Bone marrow (tissue), 2 donors: ENCODE measurements at regions not wholly inside any gene's neighbourhood (a gene's known extent, or its start where the extent isn't known, plus 50 kb on each side); places are given as distances from the start of the nearest gene placed in this dataset.
"Not testable (repeated sequence)": the region's sequence is repeated elsewhere in the genome, so short reads cannot be mapped to it uniquely, and the experiment has no call there.

Source experiments
- DNase-seq, 2 donors: peaks; one replicate each; lab custom pipeline; 2025; lab: John Stamatoyannopoulos, UW

DNA sequence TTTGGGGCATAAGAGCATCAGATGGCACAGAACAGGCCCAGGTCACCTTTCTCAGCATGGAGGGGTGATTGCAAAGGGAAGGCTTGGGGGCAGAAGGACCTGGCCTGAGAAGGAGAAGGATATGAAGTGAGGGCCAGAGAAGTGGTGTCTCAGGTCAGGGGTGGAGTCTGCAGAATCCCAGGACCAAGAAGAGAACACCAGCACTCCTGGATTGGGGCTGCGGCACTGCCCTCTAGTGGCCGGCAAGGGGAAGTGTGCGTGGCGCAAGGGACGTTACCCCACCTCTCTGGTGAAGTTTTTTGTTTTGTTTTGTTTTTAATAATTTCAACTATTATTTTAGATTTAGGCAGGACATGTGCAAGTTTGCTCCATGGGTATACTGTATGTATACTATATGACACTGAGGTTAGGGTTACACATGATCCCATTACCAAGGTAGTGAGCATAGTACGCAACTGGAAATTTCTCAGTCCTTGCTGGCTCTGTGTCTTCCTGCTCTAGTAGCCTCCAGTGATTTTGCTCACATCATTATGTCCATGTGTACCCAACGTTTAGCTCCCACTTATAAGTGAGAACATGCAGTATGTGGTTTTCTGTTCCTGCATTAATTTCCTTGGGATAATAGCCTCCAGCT is 1548.6 kb downstream of the EFNA5 start:
- DNase-seq: no peak

DNA sequence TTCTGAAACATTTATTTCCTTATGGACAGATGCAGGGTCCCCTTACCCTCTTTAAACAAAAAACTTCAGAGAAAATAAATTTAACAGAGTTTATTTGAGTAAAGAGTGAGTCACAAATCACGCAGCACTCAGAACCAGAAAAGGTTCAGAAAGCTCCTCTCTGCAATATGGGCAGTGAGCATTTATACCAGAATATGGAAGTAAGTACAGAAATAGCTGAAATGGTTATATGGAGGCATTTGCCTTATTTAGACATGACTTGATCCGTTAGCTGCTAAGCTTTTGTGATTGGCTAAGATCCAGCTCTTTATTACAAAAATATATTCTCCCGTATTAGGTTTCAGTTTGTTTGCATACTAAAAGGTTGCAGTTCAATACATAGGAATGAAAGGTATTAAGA is 1554.1 kb downstream of the EFNA5 start:
- no peak for DNase-seq

DNA sequence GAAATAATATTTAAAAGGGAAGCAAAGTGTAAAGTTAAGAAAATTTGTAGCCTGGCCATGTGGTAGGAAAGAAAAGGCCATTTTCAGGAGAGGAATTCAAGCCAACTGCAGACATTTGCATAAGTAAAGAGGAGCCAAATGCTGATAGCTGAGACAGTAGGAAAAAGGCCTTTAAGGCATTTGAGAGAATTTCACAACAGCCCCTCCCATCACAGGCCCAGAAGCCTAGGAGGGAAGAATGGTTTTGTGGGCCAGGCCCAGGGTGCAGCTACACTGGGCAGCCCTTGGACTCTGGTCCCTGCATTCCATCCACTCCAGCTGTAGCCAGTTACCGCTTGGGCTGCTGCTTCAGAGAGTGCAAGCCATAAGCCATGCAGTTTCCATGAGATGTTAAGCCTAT is 1556.8 kb downstream of the EFNA5 start:
- DNase-seq: no peak

DNA sequence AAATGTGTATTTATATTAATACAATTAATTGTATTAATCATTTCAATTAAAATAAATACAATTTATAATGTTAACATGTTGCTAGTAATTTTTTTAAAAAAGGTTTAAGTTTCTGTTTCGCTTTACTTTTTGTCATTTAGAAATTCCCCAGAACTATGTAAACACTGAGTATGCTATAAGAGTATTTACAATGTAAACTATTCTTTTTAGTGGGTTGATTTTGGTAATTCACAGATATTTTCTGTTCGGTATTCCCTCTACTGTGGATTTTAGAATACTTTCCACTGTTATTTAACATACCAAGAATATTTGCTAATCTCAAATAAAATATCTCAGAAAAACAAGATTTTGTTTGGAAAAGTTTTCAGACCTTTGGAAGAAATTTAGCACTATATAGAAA is 1564.4 kb downstream of the EFNA5 start:
- DNase-seq: no peak

DNA sequence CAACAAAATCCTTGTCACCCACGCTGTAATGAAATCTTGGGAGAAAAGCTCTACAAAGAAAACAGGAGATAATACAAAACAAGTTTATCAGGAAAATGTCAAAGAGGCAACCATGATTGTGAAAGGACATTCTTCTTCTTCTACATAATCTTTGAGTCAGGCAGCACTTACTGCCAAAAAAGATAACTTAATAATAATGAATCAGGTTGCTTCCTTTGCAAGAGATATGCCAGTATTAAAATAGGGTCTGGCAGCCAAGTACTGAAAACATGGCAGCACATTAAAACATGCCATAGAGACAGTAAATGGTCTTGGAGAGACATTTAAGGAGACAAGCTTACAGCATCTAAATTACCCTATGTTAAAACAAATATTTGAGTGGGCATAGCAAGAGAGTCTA is 1573.4 kb downstream of the EFNA5 start:
- no peak for DNase-seq

DNA sequence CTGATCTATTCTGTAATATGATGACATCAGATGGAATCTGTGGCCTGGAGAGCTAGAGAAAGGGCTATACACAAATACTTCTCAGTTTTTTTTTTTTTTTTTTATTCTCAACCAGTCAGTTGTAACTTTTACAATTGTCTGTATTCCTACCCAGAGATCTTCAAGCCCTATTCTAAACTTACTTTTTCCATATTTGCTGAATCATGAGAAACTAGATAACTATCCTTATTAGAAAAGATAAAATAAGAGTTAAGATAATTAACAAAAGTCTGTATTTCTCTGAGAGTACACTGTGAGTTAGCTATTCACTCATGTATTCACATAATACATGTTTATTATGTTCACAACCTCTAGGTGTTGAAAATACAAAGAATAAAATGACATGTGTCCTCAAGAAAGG is 1575.9 kb downstream of the EFNA5 start:
- no peak for DNase-seq

DNA sequence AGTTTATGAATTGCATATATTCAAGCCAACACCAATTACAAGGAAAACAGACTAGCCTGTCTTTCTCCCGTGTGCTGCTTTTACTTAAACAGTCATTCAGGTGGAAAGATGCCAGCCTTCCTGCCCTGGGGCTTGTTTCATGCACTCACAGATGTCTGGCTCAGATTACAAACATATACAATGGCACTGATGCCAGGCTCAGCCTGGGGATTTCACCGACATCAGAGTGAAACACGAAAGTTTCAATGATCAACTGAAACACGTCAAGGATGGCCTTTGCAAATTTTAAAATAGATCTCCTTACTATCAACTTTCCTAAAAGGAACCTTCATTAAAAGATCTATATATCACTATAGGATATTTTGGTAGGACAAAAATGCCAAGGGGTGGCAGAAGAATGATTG is 1576.5 kb downstream of the EFNA5 start:
- no peak for DNase-seq

DNA sequence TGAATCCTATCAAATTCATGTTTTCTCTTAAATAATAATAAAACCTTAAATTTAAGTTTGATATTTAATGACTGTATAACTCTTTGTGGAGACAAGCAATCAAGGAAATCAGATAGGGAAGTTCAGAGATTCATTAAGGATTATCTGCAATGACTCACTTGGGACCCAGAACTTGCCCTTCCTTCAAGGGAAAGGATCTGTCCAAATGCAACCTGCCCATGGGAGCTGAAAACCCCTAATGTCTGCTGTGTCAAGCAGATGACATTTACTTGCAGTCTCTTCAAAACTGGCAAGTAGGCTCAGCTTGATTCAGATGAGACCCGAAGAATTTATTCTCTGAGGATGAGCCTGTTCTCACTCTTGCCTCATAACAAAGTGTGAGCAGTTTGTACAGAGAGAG is 1577.6 kb downstream of the EFNA5 start:
- DNase-seq: no peak

DNA sequence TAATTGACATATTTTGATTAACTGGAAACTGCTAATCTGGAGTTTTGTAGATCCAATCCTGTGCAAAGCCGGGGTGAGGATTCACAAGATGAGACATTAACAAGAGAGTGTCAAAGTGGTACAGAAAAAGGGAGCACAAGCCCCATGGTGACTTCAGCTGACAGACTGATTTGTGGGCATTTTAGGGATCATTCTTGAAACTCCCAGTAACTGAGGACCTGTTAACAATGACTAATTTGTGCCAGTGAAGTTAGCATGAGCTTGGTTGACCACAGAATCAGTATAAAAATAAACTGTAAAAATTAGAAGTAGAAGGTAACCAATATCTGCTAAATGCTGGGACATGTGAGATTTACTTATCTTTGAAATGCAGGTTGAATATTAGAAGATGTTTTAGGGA is 1578.3 kb downstream of the EFNA5 start:
- no peak for DNase-seq

DNA sequence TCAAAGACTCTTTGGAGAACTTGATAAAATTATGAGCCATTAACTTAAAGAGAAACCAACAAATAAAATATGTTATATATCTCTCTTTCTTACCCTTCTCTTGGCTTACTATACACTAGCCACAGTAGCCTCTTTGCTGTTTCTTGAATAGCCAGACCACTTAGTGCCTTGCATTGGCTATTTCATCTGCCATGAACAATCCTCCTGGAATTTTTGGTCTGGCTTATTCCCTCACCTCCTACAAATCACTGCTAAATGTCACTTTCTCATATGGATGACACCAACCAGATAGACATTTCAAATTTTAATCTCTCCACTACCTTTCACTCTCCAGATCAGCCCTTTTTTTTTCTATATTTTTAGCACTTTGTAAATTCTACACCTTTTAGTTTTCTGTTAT is 1581.7 kb downstream of the EFNA5 start:
- DNase-seq: no peak

DNA sequence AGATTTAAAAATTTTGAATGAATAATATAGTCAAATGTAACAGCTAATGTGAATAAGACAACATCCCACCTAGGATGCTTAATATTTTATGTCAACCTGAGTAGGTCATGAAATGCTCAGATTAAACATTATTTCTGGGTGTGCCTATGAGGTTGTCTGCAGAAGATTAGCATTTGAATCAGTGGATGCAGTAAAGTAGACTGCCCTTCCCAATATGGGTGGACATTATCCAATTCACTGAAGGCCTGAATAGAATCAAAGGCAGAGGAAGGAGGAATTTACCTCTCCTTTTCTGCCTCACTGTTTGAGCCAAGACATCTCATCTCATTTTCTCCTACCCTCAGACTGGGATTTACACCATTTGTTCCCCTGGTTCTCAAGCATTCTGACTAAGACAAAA is 1582.3 kb downstream of the EFNA5 start:
- DNase-seq: no peak

DNA sequence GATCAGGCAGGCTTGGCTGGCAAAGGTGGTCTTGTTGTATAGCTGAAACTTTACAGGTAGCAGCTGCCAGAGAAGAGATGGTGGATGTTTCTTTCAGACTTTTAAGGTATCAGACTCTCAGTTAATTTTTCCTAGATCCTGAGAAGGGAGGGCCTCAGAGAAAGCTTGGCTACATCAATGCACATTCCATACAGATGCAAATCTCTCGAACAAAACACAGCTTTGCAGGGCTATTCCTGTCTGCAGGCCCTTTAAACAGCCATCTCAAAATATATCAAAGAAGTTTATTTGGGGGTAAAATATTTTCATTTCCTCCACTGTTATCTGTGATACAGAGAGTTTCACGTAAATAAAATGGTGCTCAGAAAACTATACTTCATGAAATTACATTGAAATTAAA is 1584.4 kb downstream of the EFNA5 start:
- no peak for DNase-seq

DNA sequence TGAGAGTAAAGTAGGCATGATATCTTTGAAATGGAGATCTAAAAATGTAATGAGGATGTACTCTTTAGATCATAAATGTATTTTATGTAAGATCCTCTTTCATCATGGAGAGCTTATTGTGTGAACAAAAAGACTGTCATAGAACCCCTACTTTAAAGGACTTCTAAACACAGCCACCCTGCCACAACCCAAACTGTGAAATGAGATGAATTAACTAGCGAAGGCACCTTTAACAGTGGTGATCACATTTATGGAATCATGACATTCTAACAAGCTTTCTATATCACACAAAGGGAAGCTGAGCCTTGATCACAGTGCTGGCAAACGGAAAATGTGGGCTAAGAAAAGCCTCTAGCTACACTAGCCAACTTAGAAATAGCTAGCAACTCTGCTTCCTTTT is 1585.2 kb downstream of the EFNA5 start:
- DNase-seq: no peak

DNA sequence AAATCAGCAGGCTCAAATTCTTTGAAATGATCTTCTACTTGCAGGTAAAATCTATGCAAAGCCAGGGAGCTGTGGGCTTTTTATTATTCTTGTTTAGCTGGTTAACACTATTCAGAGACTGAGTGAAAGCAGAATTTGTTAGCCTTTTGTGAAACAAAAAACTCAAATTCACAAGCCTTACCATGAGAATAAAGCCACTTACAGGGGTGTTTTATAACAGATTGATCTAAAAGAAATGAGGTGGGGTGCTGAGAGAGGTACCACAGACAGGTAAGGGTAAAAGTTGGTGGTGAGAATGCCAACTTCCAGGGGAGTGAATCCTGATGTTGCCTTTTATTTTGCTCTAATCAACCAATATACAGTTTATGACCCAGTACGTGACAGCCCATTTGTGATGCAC is 1585.6 kb downstream of the EFNA5 start:
- no peak for DNase-seq

DNA sequence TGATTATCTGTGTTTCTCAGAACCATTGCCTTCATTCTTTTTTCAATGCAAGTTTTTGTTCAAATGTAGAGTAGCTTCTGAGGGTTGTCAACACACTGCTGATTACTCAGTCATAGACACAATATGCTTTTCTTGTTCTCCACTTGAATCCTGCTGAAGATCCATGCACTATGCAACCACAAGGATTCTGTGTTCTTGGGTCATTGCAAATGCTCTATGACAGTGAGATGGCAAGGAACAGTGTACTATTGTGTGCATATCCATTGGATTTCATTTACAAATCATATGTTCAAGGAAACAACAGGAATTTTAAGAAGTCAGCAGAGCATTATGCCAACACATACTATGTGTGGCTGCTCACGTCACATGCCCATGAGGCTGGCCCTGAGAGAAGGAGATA is 1590.2 kb downstream of the EFNA5 start:
- DNase-seq: no peak

DNA sequence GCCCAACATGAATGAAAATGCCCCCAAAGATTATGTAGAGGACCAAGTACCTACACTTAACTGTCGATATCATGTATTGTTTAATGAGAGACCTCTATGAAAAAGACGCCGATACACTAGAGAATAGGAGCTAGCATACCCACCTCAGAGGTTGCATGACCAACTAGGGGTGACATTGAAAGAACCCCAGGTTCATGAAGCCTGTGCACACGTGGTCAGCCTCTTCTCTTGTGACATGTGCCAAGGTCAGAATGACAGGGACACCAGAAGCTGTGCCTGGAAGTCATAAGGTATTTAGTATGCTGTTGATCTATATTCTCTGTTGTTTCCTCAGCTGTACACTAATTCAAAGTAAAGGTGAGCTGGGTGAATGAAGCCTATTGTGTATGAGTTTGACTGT is 1594.1 kb downstream of the EFNA5 start:
- no peak for DNase-seq

DNA sequence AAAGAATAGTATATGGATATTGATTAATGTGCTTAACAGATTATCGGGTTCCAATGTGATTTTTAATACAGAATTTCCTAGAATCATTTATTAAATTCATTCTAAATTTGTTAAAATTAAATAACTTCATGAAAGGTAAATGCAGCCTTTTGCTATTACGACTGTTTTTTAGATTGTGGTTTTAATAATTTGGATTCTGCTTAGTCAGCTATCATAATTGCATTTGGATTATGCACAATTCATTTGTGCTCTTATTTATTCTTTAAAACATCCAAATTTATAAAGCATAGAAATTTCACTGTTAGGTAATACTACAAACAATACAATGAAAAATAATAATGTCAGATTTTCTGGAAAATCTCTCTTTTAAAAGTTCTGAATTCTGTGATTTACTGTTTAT is 1598.5 kb downstream of the EFNA5 start:
- DNase-seq: no peak

DNA sequence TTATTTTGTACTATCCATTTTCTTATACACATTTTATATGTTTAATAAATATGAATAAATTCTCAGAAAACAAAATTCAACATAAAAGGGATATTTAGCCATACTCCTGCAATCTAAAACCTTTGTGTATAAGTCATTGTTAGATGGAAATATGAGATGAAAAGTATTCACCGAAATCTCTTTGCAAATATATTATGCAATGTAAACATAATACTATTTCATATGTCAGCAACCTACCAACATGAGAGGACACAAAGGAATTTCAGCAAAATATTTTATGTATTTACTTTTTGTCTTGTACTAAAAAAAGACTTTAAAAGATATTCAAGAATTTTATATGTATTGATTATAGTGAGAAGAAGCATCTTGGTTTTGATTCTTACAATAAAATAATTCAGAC is 1623.4 kb downstream of the EFNA5 start:
- no peak for DNase-seq

DNA sequence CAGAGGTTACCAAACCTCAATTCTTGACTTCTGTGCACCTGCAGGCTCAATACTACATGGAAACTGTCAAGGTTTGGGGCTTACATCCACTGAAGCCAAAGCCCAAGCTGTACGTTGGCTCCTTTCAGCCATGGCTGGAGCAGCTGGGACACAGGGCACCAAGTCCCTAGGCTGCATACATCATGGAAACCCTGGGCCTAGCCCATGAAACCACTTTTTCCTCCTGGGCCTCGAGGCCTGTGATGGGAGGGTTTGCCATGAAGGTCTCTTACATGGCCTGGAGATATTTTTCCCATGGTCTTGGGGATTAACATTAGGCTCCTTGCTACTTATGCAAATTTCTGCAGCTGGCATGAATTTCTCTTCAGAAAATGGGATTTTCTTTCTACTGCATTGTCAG is 1638.7 kb downstream of the EFNA5 start:
- DNase-seq: not testable (repeated sequence)

DNA sequence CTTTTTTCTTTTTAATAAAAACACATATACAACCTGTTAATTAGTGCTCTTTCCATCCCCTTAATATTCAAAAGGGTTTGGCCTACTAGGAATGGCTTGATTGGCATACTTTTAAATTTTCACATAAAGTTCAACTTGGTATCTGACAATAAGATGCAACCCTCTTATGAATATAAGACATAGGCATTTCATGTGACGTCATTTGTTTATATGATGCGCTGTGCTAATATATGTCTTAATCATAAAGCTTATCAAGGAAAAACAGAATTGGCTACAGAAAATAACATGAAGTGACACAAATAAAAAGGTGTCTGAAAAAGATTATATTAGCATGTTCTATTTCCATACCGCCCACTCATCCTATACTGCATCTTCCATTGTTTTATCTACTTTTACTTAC is 1642.4 kb downstream of the EFNA5 start:
- no peak for DNase-seq

DNA sequence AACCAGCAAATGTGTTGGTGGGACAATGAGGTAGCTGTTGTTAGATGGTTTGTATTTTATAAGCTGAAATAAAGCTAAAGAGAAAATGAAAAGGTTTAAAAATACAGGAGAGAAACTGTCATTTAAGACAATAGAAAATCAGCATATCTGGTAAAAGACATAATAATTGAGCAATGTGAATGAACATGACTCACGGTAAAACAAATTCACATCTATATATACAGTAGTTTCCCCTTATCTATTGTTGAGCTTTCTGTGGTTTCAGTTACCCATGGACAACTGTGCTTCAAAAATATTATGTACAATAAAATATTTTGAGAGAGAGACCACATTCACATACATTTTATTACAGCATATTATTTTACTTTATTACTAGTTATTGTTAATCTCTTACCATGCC is 1649.8 kb downstream of the EFNA5 start:
- no peak for DNase-seq

DNA sequence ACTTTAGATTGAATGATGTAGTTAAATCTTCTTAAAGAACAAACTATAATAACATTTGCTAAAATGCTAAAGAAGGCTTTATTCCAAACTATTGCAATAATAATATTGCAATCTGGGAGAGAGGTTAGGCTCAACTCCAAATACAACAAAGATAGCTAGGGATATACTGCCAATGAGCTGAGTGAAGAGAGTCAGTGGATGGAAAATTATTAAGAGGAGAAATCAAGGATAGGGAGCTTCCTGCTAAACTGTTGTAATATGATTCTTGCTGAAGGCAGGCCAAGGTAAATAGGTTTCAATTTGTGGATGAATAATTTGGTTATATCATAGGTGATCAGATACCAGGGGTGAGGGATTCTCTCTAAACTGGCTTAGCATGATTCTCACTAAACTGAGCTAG is 1651.5 kb downstream of the EFNA5 start:
- DNase-seq: no peak

DNA sequence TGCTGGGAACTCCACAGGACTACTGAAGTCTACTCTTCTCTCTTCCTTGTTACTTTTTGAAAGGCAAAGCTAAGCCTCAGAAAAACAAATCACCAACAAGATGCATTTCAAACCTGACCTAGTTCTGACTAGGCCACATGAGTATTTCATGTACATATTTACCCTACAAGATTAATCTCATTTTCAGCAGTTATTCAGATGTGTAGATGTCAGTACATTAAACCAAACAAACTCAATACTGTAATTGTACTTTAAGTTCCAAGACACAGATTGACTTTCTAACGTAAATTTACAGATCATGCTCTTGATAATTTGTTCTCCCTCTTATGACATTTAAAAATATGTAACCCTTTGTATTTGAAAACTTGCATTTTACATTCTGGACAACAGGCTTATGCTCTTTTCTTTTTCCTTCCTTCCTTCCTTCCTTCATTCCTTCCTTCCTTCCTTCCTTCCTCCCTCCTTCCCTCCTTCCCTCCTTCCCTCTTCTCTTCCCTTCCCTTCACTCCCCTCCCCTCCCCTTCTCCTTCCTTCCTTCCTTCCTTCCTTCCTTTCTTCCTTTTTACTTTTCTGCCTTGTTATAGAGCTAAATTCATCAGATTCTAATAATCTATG is 1653.4 kb downstream of the EFNA5 start:
- no peak for DNase-seq

DNA sequence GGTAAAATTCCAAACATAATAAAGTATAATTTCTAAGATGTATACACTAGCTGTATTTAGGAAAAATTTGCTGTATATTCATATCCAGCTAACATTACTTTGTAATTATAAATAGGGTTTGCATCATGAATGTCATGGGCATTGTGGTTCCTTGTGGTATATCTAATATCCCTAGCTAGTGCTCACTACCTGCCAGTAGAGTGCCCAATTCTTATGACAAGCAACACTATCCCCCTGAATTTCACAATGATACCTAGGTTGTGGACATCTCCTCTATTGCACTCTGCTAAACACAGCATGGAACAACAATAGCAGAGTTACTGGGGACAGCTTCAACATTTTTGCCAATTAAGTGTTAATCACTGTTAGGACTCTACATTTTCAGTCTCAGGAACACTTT is 1656.5 kb downstream of the EFNA5 start:
- DNase-seq: no peak
